A673 (cell line): ENCODE measurements at regions not wholly inside any gene's neighbourhood (a gene's known extent, or its start where the extent isn't known, plus 50 kb on each side); places are given as distances from the start of the nearest gene placed in this dataset.
"Not testable (repeated sequence)": the region's sequence is repeated elsewhere in the genome, so short reads cannot be mapped to it uniquely, and the experiment has no call there.

Source experiments
- BruUV-seq: library from RNA; stranded (reverse); fragments of 400-500 nt; replicated peaks from 2 replicates; lab custom pipeline; 2021; lab: Mats Ljungman, UMichigan
- CTCF ChIA-PET: fragments of 300-600 bp; sonication (Branson Sonifier 250); formaldehyde crosslinking; loops from one replicate; lab custom pipeline; 2022; ENCODE audit warnings: antibody characterized with exemption; lab: Charles Lee
- POLR2A ChIA-PET: fragments of 300-600 bp; sonication (Branson Sonifier 250); formaldehyde crosslinking; loops from one replicate; lab custom pipeline; 2022; ENCODE audit warnings: antibody characterized with exemption; ENCODE audit not compliant: low non-redundant PET; lab: Charles Lee
- DNase-seq: peaks from one replicate; pipeline ENCODE4 v3.0.0-alpha.2; 2015; ENCODE audit warnings: low spot score
- H3K27ac ChIP-seq: fragments of 200-600 bp; sonication (generic); 2 replicates; pipeline ENCODE4 v1.5.1; 2016; ENCODE audit warnings: mixed run types, low read depth, mild to moderate bottlenecking, mixed read lengths, antibody characterized with exemption, low read length; ENCODE audit not compliant: poor library complexity, severe bottlenecking
- H3K27me3 ChIP-seq: fragments of 200-600 bp; sonication (generic); replicated peaks from 2 replicates; pipeline ENCODE4 v1.6.1; 2017; ENCODE audit warnings: mixed run types, low read depth, mild to moderate bottlenecking, mixed read lengths, antibody characterized with exemption, low read length; ENCODE audit not compliant: insufficient read depth, poor library complexity
- H3K36me3 ChIP-seq: fragments of 200-600 bp; sonication (generic); 2 replicates; pipeline ENCODE4 v1.6.1; 2016; ENCODE audit warnings: mixed run types, mild to moderate bottlenecking, mixed read lengths, antibody characterized with exemption, low read length; ENCODE audit not compliant: insufficient read depth, poor library complexity, severe bottlenecking
- H3K4me1 ChIP-seq: fragments of 200-600 bp; sonication (generic); 2 replicates; pipeline ENCODE4 v1.6.1; 2017; ENCODE audit warnings: mixed run types, mild to moderate bottlenecking, mixed read lengths, antibody characterized with exemption, low read length; ENCODE audit not compliant: insufficient read depth, poor library complexity, severe bottlenecking
- H3K4me3 ChIP-seq: fragments of 200-600 bp; sonication (generic); 2 replicates; pipeline ENCODE4 v1.5.1; 2016; ENCODE audit warnings: low read depth, mixed run types, mild to moderate bottlenecking, mixed read lengths, low read length; ENCODE audit not compliant: poor library complexity, severe bottlenecking
- H3K9me3 ChIP-seq: fragments of 200-600 bp; sonication (generic); 2 replicates; pipeline ENCODE4 v1.6.1; 2016; ENCODE audit warnings: mixed run types, low read depth, mild to moderate bottlenecking, mixed read lengths, antibody characterized with exemption, low read length; ENCODE audit not compliant: poor library complexity, severe bottlenecking
- CTCF ChIP-seq: fragments of 300-800, 200-600 bp; sonication (generic); conservative IDR thresholded peaks from 2 replicates; pipeline ENCODE4 v1.5.1; 2017; ENCODE audit warnings: low read depth, mild to moderate bottlenecking, antibody characterized with exemption, low read length, moderate library complexity, mixed read lengths
- EZH2 ChIP-seq: fragments of 200-600 bp; sonication (generic); IDR thresholded peaks from 2 replicates; pipeline ENCODE4 v1.6.1; 2017; ENCODE audit warnings: borderline replicate concordance, low read depth, mild to moderate bottlenecking, mixed read lengths, antibody characterized with exemption, low read length; ENCODE audit not compliant: poor library complexity, severe bottlenecking
- intact Hi-C: fragments of 100-400 bp; cut with micrococcal nuclease; formaldehyde crosslinking; loops from one replicate; pipeline ENCODE4 v1.10.0; 2022; ENCODE audit not compliant: unreplicated experiment

GRCh38 chr12:75795125-75795524 is 236.5 kb downstream of the PHLDA1 start:
- TF ChIP-seq CTCF (no peak), EZH2 (no peak)
- no peaks in the 10 kb centered on the region for H3K27me3 ChIP-seq
- no peak overlapping the region for H3K4me3 ChIP-seq
- ChIA-PET CTCF (no interaction called here), POLR2A (no interaction called here)
- no peaks in the 10 kb centered on the region for H3K9me3 ChIP-seq
- no TSS peak for BruUV-seq
- DNase-seq = no peak
- intact Hi-C loops = no loop called here
- no peak overlapping the region for H3K27ac ChIP-seq
- peaks cover 17% of the 10 kb centered on the region for H3K4me1 ChIP-seq
- H3K36me3 ChIP-seq = no peaks in the 10 kb centered on the region

- peaks cover 12% of the 10 kb centered on the region for H3K4me1 ChIP-seq
- no TSS peak for BruUV-seq
- CTCF ChIA-PET = no interaction called here
- H3K27me3 ChIP-seq = no peaks in the 10 kb centered on the region
- no peak overlapping the region for H3K27ac ChIP-seq
- POLR2A ChIA-PET = no interaction called here
- no peaks in the 10 kb centered on the region for H3K36me3 ChIP-seq
- no peak for TF ChIP-seq EZH2
- no peak for TF ChIP-seq CTCF
- no peak overlapping the region for H3K4me3 ChIP-seq
- no peaks in the 10 kb centered on the region for H3K9me3 ChIP-seq
- no peak for DNase-seq
- intact Hi-C loops = no loop called here
Measured at GRCh38 chr12:75792687-75793086, 238.9 kb downstream of the PHLDA1 start.

GRCh38 chr12:75790219-75790618 is 241.4 kb downstream of the PHLDA1 start:
- Histone ChIP-seq H3K36me3 (no peaks in the 10 kb centered on the region), H3K4me1 (peaks cover 12% of the 10 kb centered on the region), H3K27ac (no peak overlapping the region), H3K9me3 (no peaks in the 10 kb centered on the region), H3K27me3 (no peaks in the 10 kb centered on the region), H3K4me3 (no peak overlapping the region)
- no TSS peak for BruUV-seq
- intact Hi-C loops = no loop called here
- TF ChIP-seq EZH2 (no peak), CTCF (no peak)
- CTCF ChIA-PET = no interaction called here
- peak; percentile 60 for DNase-seq
- POLR2A ChIA-PET = interaction anchor here (0.6 kb wide), 1 partner anchor 95 kb away, joined by 4 read pairs; no protein-coding TSS in a partner anchor

DNA sequence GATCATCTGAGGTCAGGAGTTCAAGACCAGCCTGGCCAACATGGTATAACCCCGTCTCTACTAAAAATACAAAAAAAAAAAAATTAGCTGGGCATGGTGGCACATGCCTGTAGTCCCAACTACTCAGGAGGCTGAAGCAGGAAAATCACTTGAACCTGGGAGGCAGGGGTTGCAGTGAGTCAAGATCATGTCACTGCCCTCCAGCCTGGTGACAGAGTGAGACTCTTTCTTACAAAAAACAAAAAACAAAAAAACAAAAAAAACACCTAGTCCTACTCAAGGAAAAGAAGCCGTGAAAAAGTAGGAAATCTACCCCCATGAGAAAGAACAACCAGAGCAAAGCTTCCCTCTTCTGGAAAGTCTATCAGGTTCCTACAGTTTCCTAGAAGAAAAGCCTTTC is 244.4 kb downstream of the PHLDA1 start:
- H3K36me3 ChIP-seq, H3K27me3 ChIP-seq, H3K9me3 ChIP-seq, DNase-seq, BruUV-seq, CTCF ChIA-PET, intact Hi-C loops, H3K4me3 ChIP-seq, H3K27ac ChIP-seq: not testable (repeated sequence)
- H3K4me1 ChIP-seq = peaks cover 15% of the 10 kb centered on the region
- POLR2A ChIA-PET = interaction anchor here (0.6 to 0.7 kb wide), 2 partner anchors 149 to 400 kb away, joined by 3 read pairs; no protein-coding TSS in a partner anchor
